SK-N-SH treated with all-trans-retinoic acid at 6 μM for 48 hours (cell line): ENCODE measurements at regions not wholly inside any gene's neighbourhood (a gene's known extent, or its start where the extent isn't known, plus 50 kb on each side); places are given as distances from the start of the nearest gene placed in this dataset.

Experiments used
- ZNF8 ChIP-seq: fragments of 450-650 bp; formaldehyde crosslinking; IDR thresholded peaks from 2 replicates; pipeline ENCODE4 v1.5.0; 2020; ENCODE audit warnings: mild to moderate bottlenecking, moderate library complexity
- TF ChIP-seq, protein P1 (sequence below): fragments of 250-450 bp; sonication (Bioruptor Pico); IDR thresholded peaks from 2 replicates; pipeline ENCODE4 v1.5.0; 2020; ENCODE audit warnings: mild to moderate bottlenecking, moderate library complexity
- TF ChIP-seq, protein P2 (sequence below): fragments of 250-450 bp; sonication (Bioruptor Pico); IDR thresholded peaks from 2 replicates; pipeline ENCODE4 v1.5.1; 2021; ENCODE audit warnings: mild to moderate bottlenecking, moderate library complexity
- TF ChIP-seq, protein P3 (sequence below): fragments of 250-450 bp; sonication (Bioruptor Pico); IDR thresholded peaks from 2 replicates; pipeline ENCODE4 v1.8.0; 2020; ENCODE audit warnings: mild to moderate bottlenecking, moderate library complexity, borderline replicate concordance

DNA sequence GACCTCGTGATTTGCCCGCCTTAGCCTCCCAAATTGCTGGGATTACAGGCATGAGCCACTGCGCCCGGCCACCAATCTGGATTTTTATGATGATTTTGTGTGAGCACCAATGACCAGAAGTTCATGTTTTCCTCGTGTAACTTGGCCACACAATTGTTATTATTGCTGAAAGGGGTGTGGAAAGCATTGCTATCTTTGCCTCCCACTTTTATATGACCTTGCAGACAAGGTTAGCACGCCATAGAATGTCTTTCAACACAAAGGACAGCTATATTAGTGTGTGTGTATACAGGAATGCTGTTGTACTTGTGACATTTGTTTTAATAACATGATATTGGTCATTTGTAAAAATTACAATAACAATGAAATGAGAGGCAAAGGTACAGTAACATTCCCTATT, 155.0 kb upstream of the ERCC6L2 start:
- no peak for TF ChIP-seq ZNF8 (CRISPR knock-in tag)
- TF ChIP-seq, protein P1, sequence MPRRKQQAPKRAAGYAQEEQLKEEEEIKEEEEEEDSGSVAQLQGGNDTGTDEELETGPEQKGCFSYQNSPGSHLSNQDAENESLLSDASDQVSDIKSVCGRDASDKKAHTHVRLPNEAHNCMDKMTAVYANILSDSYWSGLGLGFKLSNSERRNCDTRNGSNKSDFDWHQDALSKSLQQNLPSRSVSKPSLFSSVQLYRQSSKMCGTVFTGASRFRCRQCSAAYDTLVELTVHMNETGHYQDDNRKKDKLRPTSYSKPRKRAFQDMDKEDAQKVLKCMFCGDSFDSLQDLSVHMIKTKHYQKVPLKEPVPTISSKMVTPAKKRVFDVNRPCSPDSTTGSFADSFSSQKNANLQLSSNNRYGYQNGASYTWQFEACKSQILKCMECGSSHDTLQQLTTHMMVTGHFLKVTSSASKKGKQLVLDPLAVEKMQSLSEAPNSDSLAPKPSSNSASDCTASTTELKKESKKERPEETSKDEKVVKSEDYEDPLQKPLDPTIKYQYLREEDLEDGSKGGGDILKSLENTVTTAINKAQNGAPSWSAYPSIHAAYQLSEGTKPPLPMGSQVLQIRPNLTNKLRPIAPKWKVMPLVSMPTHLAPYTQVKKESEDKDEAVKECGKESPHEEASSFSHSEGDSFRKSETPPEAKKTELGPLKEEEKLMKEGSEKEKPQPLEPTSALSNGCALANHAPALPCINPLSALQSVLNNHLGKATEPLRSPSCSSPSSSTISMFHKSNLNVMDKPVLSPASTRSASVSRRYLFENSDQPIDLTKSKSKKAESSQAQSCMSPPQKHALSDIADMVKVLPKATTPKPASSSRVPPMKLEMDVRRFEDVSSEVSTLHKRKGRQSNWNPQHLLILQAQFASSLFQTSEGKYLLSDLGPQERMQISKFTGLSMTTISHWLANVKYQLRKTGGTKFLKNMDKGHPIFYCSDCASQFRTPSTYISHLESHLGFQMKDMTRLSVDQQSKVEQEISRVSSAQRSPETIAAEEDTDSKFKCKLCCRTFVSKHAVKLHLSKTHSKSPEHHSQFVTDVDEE: no peak
- TF ChIP-seq, protein P2, sequence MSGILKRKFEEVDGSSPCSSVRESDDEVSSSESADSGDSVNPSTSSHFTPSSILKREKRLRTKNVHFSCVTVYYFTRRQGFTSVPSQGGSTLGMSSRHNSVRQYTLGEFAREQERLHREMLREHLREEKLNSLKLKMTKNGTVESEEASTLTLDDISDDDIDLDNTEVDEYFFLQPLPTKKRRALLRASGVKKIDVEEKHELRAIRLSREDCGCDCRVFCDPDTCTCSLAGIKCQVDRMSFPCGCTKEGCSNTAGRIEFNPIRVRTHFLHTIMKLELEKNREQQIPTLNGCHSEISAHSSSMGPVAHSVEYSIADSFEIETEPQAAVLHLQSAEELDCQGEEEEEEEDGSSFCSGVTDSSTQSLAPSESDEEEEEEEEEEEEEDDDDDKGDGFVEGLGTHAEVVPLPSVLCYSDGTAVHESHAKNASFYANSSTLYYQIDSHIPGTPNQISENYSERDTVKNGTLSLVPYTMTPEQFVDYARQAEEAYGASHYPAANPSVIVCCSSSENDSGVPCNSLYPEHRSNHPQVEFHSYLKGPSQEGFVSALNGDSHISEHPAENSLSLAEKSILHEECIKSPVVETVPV (CRISPR knock-in tag): no peak
- TF ChIP-seq, protein P3, sequence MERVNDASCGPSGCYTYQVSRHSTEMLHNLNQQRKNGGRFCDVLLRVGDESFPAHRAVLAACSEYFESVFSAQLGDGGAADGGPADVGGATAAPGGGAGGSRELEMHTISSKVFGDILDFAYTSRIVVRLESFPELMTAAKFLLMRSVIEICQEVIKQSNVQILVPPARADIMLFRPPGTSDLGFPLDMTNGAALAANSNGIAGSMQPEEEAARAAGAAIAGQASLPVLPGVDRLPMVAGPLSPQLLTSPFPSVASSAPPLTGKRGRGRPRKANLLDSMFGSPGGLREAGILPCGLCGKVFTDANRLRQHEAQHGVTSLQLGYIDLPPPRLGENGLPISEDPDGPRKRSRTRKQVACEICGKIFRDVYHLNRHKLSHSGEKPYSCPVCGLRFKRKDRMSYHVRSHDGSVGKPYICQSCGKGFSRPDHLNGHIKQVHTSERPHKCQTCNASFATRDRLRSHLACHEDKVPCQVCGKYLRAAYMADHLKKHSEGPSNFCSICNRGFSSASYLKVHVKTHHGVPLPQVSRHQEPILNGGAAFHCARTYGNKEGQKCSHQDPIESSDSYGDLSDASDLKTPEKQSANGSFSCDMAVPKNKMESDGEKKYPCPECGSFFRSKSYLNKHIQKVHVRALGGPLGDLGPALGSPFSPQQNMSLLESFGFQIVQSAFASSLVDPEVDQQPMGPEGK (CRISPR knock-in tag): no peak
